Lower leg skin (tissue), 4 donors: ENCODE measurements at regions not wholly inside any gene's neighbourhood (a gene's known extent, or its start where the extent isn't known, plus 50 kb on each side); places are given as distances from the start of the nearest gene placed in this dataset.

Experiments used
- DNase-seq, 2 donors: peaks; one replicate each; pipeline ENCODE4 v3.0.0-alpha.2; 2019; ENCODE audit warnings: low spot score in 2 of 2
- H3K4me3 ChIP-seq: fragments of 200-600 bp; sonication (generic); 2 replicates; pipeline ENCODE4 v1.5.1; 2017; ENCODE audit warnings: mild to moderate bottlenecking, low read depth; ENCODE audit not compliant: poor library complexity, severe bottlenecking
- POLR2A ChIP-seq, 2 donors: fragments of 450-650 bp; IDR thresholded peaks; one replicate each; pipeline ENCODE4 v1.6.1; 2016 to 2017; ENCODE audit warnings: antibody characterized with exemption in 2 of 2, mild to moderate bottlenecking in 1 of 2, moderate library complexity in 1 of 2
- WGBS, 2 donors: methylation state at CpG; one replicate each; pipeline ENCODE4 v1.1.5; 2018; 5-methylcytosine and 5-hydroxymethylcytosine counted together
- intact Hi-C: fragments of 100-400 bp; cut with DNase I; formaldehyde crosslinking; loops from one replicate; pipeline ENCODE4 v1.15.0; 2023; ENCODE audit warnings: low total_unique reads
- TF ChIP-seq, protein P1 (sequence below), 3 donors: fragments of 450-650 bp; IDR thresholded peaks; one replicate each; pipeline ENCODE4 v1.5.1; 2016; ENCODE audit warnings: antibody characterized with exemption in 3 of 3, mild to moderate bottlenecking in 3 of 3, moderate library complexity in 2 of 3

DNA sequence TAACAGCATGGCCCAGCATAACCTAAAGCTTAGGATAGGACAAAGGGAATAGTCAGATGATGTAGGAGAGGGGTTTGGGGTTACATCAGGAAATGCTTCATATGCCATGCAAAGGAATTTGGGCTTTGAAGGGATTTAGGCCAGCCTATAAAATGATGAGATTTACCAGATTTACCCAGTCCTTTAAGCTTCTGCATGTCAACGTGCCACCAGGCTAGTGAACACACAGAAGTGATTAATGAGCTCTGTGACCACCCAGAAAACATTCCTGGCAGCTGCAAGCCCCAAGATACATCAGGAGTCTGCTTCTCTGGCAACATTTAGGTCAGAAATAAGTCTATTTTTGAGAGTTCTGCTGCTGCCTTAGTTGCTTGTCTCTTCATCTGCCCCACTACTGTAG is 118.3 kb downstream of the LRIG3 start:
- TF ChIP-seq, protein P1, sequence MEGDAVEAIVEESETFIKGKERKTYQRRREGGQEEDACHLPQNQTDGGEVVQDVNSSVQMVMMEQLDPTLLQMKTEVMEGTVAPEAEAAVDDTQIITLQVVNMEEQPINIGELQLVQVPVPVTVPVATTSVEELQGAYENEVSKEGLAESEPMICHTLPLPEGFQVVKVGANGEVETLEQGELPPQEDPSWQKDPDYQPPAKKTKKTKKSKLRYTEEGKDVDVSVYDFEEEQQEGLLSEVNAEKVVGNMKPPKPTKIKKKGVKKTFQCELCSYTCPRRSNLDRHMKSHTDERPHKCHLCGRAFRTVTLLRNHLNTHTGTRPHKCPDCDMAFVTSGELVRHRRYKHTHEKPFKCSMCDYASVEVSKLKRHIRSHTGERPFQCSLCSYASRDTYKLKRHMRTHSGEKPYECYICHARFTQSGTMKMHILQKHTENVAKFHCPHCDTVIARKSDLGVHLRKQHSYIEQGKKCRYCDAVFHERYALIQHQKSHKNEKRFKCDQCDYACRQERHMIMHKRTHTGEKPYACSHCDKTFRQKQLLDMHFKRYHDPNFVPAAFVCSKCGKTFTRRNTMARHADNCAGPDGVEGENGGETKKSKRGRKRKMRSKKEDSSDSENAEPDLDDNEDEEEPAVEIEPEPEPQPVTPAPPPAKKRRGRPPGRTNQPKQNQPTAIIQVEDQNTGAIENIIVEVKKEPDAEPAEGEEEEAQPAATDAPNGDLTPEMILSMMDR (IDR thresholded peaks at IDR 0.05), result no peak
- TF ChIP-seq POLR2A (IDR thresholded peaks at IDR 0.05), result no peak
- intact Hi-C loops, result no loop called here
- WGBS, 2 donors, result 48 to 63% methylated on average over 1 of the region's 1 CpG
- no peak for DNase-seq
- H3K4me3 ChIP-seq, result no peak overlapping the region

DNA sequence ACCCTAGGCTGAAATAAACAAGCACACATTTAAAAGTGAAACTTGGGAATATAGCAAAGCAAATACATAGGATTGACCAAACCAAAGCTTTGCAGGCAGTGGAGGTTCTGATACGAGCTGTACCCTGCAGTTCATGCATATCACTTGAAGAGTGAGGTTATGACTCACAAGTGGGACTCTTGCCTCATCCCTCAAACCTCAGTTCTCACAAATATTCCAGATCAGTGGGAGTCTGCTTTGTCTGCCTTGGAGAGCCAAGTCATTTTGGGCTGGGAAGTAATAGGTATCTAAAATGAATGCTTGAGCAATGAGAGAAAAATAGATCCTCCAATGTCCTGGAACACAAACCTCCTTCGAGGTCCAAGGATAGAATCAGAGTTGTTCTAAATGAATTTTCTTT is 116.4 kb downstream of the LRIG3 start:
- H3K4me3 ChIP-seq, result no peak overlapping the region
- no peak for TF ChIP-seq POLR2A (IDR thresholded peaks at IDR 0.05)
- TF ChIP-seq, protein P1 (IDR thresholded peaks at IDR 0.05), result no peak
- peak in 1 of 2 donors; percentile 16 for DNase-seq
- 46 to 47% methylated on average over 2 of the region's 2 CpGs for WGBS, 2 donors
- intact Hi-C loops, result no loop called here

DNA sequence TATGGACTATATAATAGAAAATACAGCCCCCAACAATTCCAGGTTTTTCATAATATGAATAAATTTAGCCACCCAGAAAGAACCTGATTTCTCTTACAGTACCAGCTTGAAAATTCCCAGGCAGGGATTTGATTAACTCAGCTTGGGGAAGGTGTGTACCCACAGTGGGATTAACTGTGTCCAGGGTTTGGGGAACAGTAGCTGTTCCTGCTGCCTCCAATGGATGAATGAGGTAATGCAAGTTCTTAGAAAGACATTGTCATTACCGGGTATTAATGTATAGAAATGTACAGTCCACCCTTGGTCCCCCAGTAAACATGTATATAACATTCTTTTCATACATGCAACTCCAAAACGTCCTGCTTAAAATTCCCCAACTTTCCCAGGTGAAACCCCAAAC is 115.6 kb downstream of the LRIG3 start:
- H3K4me3 ChIP-seq, result no peak overlapping the region
- TF ChIP-seq POLR2A (IDR thresholded peaks at IDR 0.05), result no peak
- TF ChIP-seq, protein P1 (IDR thresholded peaks at IDR 0.05), result no peak
- WGBS, 2 donors, result 68 to 71% methylated on average over 2 of the region's 2 CpGs
- intact Hi-C loops, result no loop called here
- no peak for DNase-seq

DNA sequence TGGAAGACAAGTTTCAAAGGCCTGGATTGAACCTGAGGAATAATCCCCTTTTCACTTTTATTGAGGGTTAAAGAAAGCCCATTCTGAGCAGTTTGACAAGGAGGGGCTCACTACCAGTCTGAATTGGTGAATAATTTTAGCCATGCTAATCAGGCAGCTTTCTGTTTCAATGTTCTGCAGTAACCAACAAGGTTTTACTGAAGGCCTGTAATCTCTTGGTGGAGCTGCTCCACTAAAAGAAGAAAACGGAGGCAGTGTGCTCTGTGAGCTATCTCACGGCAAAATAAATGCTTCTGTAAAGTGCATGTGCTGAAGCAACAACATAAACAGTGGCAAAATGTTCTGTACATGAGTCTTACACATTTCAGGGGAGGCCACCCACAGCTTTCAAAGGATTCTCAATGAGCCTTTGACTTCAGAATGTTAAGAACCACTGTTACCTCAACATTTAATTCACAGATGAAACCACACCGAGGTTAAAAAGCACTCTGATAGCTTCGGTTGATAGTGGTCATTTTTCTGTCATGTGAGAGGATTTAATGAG is 111.2 kb downstream of the LRIG3 start:
- DNase-seq, result no peak
- intact Hi-C loops, result no loop called here
- no peak overlapping the region for H3K4me3 ChIP-seq
- WGBS, 2 donors, result 85 to 88% methylated on average over 4 of the region's 4 CpGs
- TF ChIP-seq, protein P1 (IDR thresholded peaks at IDR 0.05), result no peak
- TF ChIP-seq POLR2A (IDR thresholded peaks at IDR 0.05), result no peak

DNA sequence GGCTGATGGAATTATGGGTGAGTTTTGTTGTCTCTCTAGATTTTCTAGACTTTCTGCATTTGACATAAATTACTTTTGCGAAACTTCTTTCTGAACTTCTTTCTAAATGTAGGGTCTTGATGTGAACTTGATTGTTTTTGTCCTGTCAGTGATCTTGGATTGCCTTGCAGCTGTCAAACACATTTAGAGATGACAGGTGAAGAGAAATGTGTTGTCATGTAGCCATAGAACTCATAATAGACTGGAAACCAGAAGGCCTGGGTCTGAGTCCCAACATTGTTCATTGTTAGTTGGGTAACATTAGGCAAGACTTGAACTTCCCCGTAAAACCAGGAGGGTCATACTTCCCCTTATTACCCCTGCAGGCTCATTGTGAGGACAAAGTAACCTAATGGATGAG is 109.0 kb downstream of the LRIG3 start:
- WGBS, 2 donors, result 81 to 86% methylated on average over 2 of the region's 2 CpGs
- no peak for DNase-seq
- TF ChIP-seq, protein P1 (IDR thresholded peaks at IDR 0.05), result no peak
- no peak for TF ChIP-seq POLR2A (IDR thresholded peaks at IDR 0.05)
- intact Hi-C loops, result no loop called here
- no peak overlapping the region for H3K4me3 ChIP-seq

DNA sequence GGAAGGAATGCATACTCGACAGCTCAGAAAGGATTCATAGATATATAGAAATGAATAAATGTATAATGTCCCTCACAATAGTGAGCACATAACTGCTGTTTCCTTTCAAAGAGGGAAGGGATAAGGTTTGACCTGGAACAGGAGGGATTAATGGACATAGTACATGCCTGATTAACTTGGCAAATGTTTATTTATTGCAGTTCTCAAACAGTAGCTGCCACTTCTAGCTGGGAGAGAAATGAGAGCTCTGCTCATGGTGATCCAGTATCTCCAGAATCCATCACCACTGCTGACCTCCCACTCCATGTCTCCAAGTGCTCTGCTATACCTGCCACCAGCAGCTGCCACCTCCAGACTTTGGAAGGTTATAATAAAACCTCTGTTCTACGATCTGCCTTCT is 108.1 kb downstream of the LRIG3 start:
- WGBS, 2 donors, result 78 to 86% methylated on average over 2 of the region's 2 CpGs
- H3K4me3 ChIP-seq, result no peak overlapping the region
- DNase-seq, result no peak
- intact Hi-C loops, result no loop called here
- TF ChIP-seq POLR2A (IDR thresholded peaks at IDR 0.05), result no peak
- TF ChIP-seq, protein P1 (IDR thresholded peaks at IDR 0.05), result no peak
